ENCODE measurements at regions not wholly inside any gene's neighbourhood (a gene's known extent, or its start where the extent isn't known, plus 50 kb on each side); places are given as distances from the start of the nearest gene placed in this dataset.

DNA sequence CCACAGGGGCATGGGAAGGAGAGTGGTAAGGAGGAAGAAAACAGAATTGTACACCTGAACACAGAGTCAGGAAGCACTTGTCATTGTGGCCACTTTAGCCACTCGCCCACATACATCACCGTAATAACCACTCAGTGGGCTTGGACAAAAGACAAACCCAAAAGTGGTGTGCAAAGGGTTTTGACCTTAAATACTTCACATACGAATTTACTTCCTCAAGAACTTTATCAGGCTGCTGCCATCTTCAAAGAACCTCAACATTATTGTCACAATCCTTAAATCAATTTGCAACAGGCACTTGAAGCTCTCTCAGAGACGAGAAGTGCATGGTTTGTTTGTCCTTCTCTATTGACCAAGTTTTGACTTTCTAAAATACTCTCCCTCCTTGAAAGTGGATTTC, 187.3 kb upstream of the EGLN3 start:
- Histone ChIP-seq H3K79me2 (ENCODE audit: insufficient read depth, low read length) (no peaks in the 10 kb centered on the region), H3K9ac (ENCODE audit: insufficient read depth, low read depth, low read length) (no peak overlapping the region), H2AFZ (ENCODE audit: low read length) (no peak overlapping the region), H3K4me3 (replicated peaks in 1 of 3; ENCODE audit: insufficient read depth in 1 of 3, low read depth in 2 of 3, low read length in 3 of 3) (no peak overlapping the region), H3K27me3 (ENCODE audit: control insufficient read depth in 1 of 2, insufficient read depth in 2 of 2, low read length in 2 of 2) (no peaks in the 10 kb centered on the region; a peak in 1 of 5 replicates), H3K4me1 (ENCODE audit: insufficient read depth, low read length) (peaks cover 33% of the 10 kb centered on the region), H3K4me2 (ENCODE audit: low read depth, low read length) (no peak overlapping the region), H3K27ac (ENCODE audit: extremely low read length, insufficient read depth, low read length) (no peak overlapping the region), H3K9me3 (ENCODE audit: low read length) (no peaks in the 10 kb centered on the region), H3K36me3 (replicated peaks in 1 of 2; ENCODE audit: control insufficient read depth in 1 of 2, insufficient read depth in 2 of 2, low read length in 2 of 2) (no peaks in the 10 kb centered on the region), H4K20me1 (ENCODE audit: insufficient read depth, low read length) (no peaks in the 10 kb centered on the region)
- intact Hi-C loops (cut with micrococcal nuclease; ENCODE audit: unreplicated experiment), result loop anchor here (2.0 kb wide), 2 partner anchors 91 to 183 kb away; no protein-coding TSS in a partner anchor
- ChIA-PET CTCF (ENCODE audit: low intra/inter-chr PET ratio, low total read pairs) (no interaction called here), POLR2A (no interaction called here)
- ATAC-seq, result no peak
- no TSS peak for BruUV-seq (replicated peaks)
- TF ChIP-seq, protein P1, sequence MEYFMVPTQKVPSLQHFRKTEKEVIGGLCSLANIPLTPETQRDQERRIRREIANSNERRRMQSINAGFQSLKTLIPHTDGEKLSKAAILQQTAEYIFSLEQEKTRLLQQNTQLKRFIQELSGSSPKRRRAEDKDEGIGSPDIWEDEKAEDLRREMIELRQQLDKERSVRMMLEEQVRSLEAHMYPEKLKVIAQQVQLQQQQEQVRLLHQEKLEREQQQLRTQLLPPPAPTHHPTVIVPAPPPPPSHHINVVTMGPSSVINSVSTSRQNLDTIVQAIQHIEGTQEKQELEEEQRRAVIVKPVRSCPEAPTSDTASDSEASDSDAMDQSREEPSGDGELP (IDR thresholded peaks at IDR 0.05; ENCODE audit: borderline replicate concordance, low read depth), result no peak
- TF ChIP-seq ZMAT3 (CRISPR knock-in tag; conservative IDR thresholded peaks at IDR 0.05) (0 out of 2 replicates have a peak, but pooled peaks have one; percentile 22), ZNF572 (CRISPR knock-in tag; IDR thresholded peaks at IDR 0.05) (no peak), ZNF383 (CRISPR knock-in tag; IDR thresholded peaks at IDR 0.05; ENCODE audit: borderline replicate concordance) (0 out of 2 replicates have a peak, but pooled peaks have one; percentile 29), TCF7 (IDR thresholded peaks at IDR 0.05; ENCODE audit: low read depth) (0 out of 2 replicates have a peak, but pooled peaks have one; percentile 9)
- in situ Hi-C loops (cut with HindIII; ENCODE audit: extremely low pct_ligation_motif_present, low pct_unique_long_range_greater_than_20kb), result loop anchor here (5.0 kb wide), 1 partner anchor 89 kb away; no protein-coding TSS in a partner anchor
- WGBS (ENCODE audit: low lambda C conversion rate), result 34% methylated on average over 4 of the region's 4 CpGs
- FAIRE-seq, result no peak
- no peak for DNase-seq (ENCODE audit: low spot score)

DNA sequence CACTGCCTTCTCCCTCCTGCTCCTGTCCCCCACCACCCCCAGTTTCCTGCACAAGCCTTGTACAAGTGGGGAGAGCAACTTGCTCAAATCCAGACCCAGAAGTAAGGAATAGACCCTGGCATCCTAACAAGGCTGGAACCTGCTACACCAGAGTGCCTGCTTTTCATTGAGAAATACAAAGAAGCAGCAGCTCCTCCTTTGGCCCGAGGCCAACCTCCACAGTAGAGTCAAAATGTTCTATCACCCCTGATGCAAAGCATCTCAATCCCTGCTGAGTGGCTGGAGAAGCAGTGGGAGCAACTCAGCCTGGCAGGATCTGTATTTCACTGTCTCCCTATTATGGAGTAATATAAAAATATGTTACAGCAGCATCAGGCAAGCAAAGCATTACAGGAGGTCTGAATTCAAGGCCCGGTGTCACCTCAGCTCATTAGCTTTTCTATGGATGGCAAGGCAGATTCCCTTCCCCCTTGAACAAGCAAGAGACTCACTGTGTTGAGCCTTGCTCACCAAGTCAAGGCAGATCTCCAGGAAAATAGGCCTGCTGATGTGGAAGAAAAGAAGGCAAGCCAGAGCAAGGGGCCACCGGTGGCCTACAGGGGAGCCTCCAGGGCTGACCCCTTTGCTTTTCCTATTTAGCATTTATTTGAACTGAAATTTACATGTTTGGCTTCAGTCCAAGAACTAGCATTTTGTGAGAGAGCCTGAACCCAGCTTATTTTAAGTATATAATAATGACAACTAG, 186.3 kb upstream of the EGLN3 start:
- H3K36me3 ChIP-seq (replicated peaks in 1 of 2; ENCODE audit: control insufficient read depth in 1 of 2, insufficient read depth in 2 of 2, low read length in 2 of 2), result no peaks in the 10 kb centered on the region
- TF ChIP-seq ARNT2 (CRISPR knock-in tag; IDR thresholded peaks at IDR 0.05; ENCODE audit: low read depth) (no peak), PAWR (CRISPR knock-in tag; IDR thresholded peaks at IDR 0.05; ENCODE audit: borderline replicate concordance) (no peak), MED13 (CRISPR knock-in tag; IDR thresholded peaks at IDR 0.05) (no peak)
- TF ChIP-seq, protein P2, sequence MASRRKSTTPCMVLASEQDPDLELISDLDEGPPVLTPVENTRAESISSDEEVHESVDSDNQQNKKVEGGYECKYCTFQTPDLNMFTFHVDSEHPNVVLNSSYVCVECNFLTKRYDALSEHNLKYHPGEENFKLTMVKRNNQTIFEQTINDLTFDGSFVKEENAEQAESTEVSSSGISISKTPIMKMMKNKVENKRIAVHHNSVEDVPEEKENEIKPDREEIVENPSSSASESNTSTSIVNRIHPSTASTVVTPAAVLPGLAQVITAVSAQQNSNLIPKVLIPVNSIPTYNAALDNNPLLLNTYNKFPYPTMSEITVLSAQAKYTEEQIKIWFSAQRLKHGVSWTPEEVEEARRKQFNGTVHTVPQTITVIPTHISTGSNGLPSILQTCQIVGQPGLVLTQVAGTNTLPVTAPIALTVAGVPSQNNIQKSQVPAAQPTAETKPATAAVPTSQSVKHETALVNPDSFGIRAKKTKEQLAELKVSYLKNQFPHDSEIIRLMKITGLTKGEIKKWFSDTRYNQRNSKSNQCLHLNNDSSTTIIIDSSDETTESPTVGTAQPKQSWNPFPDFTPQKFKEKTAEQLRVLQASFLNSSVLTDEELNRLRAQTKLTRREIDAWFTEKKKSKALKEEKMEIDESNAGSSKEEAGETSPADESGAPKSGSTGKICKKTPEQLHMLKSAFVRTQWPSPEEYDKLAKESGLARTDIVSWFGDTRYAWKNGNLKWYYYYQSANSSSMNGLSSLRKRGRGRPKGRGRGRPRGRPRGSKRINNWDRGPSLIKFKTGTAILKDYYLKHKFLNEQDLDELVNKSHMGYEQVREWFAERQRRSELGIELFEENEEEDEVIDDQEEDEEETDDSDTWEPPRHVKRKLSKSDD (CRISPR knock-in tag; IDR thresholded peaks at IDR 0.05; ENCODE audit: low read depth), result no peak
- intact Hi-C loops (cut with micrococcal nuclease; ENCODE audit: unreplicated experiment), result no loop called here
- FAIRE-seq (no peak), DNase-seq (ENCODE audit: low spot score) (no peak), ATAC-seq (no peak)
- no peak overlapping the region for H3K4me2 ChIP-seq (ENCODE audit: low read depth, low read length)
- no peak overlapping the region for H3K9ac ChIP-seq (ENCODE audit: insufficient read depth, low read depth, low read length)
- H3K4me3 ChIP-seq (replicated peaks in 1 of 3; ENCODE audit: insufficient read depth in 1 of 3, low read depth in 2 of 3, low read length in 3 of 3), result no peak overlapping the region
- no peak overlapping the region for H3K27ac ChIP-seq (ENCODE audit: extremely low read length, insufficient read depth, low read length)
- POLR2A ChIA-PET, result no interaction called here
- no peaks in the 10 kb centered on the region for H4K20me1 ChIP-seq (ENCODE audit: insufficient read depth, low read length)
- in situ Hi-C loops (cut with HindIII; ENCODE audit: extremely low pct_ligation_motif_present, low pct_unique_long_range_greater_than_20kb), result loop anchor here (5.0 kb wide), 1 partner anchor 90 kb away; no protein-coding TSS in a partner anchor
- BruUV-seq (replicated peaks), result no TSS peak
- CTCF ChIA-PET (ENCODE audit: low intra/inter-chr PET ratio, low total read pairs), result no interaction called here
- no peaks in the 10 kb centered on the region for H3K9me3 ChIP-seq (ENCODE audit: low read length)
- no peak overlapping the region for H2AFZ ChIP-seq (ENCODE audit: low read length)
- peaks cover 0 to 8% of the 10 kb centered on the region in 2 experiments; a peak in 3 of 5 replicates for H3K27me3 ChIP-seq (ENCODE audit: control insufficient read depth in 1 of 2, insufficient read depth in 2 of 2, low read length in 2 of 2)
- no peaks in the 10 kb centered on the region for H3K79me2 ChIP-seq (ENCODE audit: insufficient read depth, low read length)
- 49% methylated on average over 3 of the region's 3 CpGs for WGBS (ENCODE audit: low lambda C conversion rate)
- H3K4me1 ChIP-seq (ENCODE audit: insufficient read depth, low read length), result peaks cover 33% of the 10 kb centered on the region

Data from HepG2 (cell line).